ENCODE measurements at regions not wholly inside any gene's neighbourhood (a gene's known extent, or its start where the extent isn't known, plus 50 kb on each side); places are given as distances from the start of the nearest gene placed in this dataset.
A peak's percentile ranks its signal among the peaks of the same experiment; 100 is the strongest.

- in situ Hi-C loops (cut with HindIII; ENCODE audit: low pct_unique_long_range_greater_than_20kb, low sequenced_read_pairs) = no loop called here
- DNase-seq (ENCODE audit: low read depth) = no peak
Observed at GRCh38 chr4:185862340-185862739, 50.3 kb upstream of the SORBS2 start.

GRCh38 chr4:185863946-185864345, 52.0 kb upstream of the SORBS2 start:
- no peak for DNase-seq (ENCODE audit: low read depth)
- in situ Hi-C loops (cut with HindIII; ENCODE audit: low pct_unique_long_range_greater_than_20kb, low sequenced_read_pairs) = no loop called here

- in situ Hi-C loops (cut with HindIII; ENCODE audit: low pct_unique_long_range_greater_than_20kb, low sequenced_read_pairs) = no loop called here
- no peak for DNase-seq (ENCODE audit: low read depth)
Observed at GRCh38 chr4:185865901-185866328, 53.9 kb upstream of the SORBS2 start.

- no peak for DNase-seq (ENCODE audit: low read depth)
- in situ Hi-C loops (cut with HindIII; ENCODE audit: low pct_unique_long_range_greater_than_20kb, low sequenced_read_pairs) = no loop called here
Observed at GRCh38 chr4:185867770-185868169, 55.8 kb upstream of the SORBS2 start.

GRCh38 chr4:185868983-185869382, 57.0 kb upstream of the SORBS2 start:
- in situ Hi-C loops (cut with HindIII; ENCODE audit: low pct_unique_long_range_greater_than_20kb, low sequenced_read_pairs) = no loop called here
- peak; percentile 25 for DNase-seq (ENCODE audit: low read depth)

GRCh38 chr4:185869427-185869826, 57.4 kb upstream of the SORBS2 start:
- in situ Hi-C loops (cut with HindIII; ENCODE audit: low pct_unique_long_range_greater_than_20kb, low sequenced_read_pairs) = no loop called here
- no peak for DNase-seq (ENCODE audit: low read depth)

- in situ Hi-C loops (cut with HindIII; ENCODE audit: low pct_unique_long_range_greater_than_20kb, low sequenced_read_pairs) = no loop called here
- DNase-seq (ENCODE audit: low read depth) = no peak
Observed at GRCh38 chr4:185870366-185870765, 58.4 kb upstream of the SORBS2 start.

GRCh38 chr4:185872747-185873380, 60.9 kb upstream of the SORBS2 start:
- in situ Hi-C loops (cut with HindIII; ENCODE audit: low pct_unique_long_range_greater_than_20kb, low sequenced_read_pairs) = no loop called here
- DNase-seq (ENCODE audit: low read depth) = no peak

GRCh38 chr4:185874516-185875230, 62.7 kb upstream of the SORBS2 start:
- in situ Hi-C loops (cut with HindIII; ENCODE audit: low pct_unique_long_range_greater_than_20kb, low sequenced_read_pairs) = no loop called here
- peak; percentile 12 for DNase-seq (ENCODE audit: low read depth)

GRCh38 chr4:185875316-185875907, 63.4 kb upstream of the SORBS2 start:
- in situ Hi-C loops (cut with HindIII; ENCODE audit: low pct_unique_long_range_greater_than_20kb, low sequenced_read_pairs) = no loop called here
- DNase-seq (ENCODE audit: low read depth) = no peak

GRCh38 chr4:185878633-185879032, 66.6 kb upstream of the SORBS2 start:
- DNase-seq (ENCODE audit: low read depth) = no peak
- in situ Hi-C loops (cut with HindIII; ENCODE audit: low pct_unique_long_range_greater_than_20kb, low sequenced_read_pairs) = no loop called here

GRCh38 chr4:185879666-185880312, 67.8 kb upstream of the SORBS2 start:
- DNase-seq (ENCODE audit: low read depth) = no peak
- in situ Hi-C loops (cut with HindIII; ENCODE audit: low pct_unique_long_range_greater_than_20kb, low sequenced_read_pairs) = no loop called here

- in situ Hi-C loops (cut with HindIII; ENCODE audit: low pct_unique_long_range_greater_than_20kb, low sequenced_read_pairs) = no loop called here
- DNase-seq (ENCODE audit: low read depth) = no peak
Observed at GRCh38 chr4:185880571-185880970, 68.6 kb upstream of the SORBS2 start.

- no peak for DNase-seq (ENCODE audit: low read depth)
- in situ Hi-C loops (cut with HindIII; ENCODE audit: low pct_unique_long_range_greater_than_20kb, low sequenced_read_pairs) = no loop called here
Observed at GRCh38 chr4:185881430-185881829, 69.4 kb upstream of the SORBS2 start.

GRCh38 chr4:185883591-185883990, 71.6 kb upstream of the SORBS2 start:
- DNase-seq (ENCODE audit: low read depth) = no peak
- in situ Hi-C loops (cut with HindIII; ENCODE audit: low pct_unique_long_range_greater_than_20kb, low sequenced_read_pairs) = no loop called here

GRCh38 chr4:185885075-185885474, 73.1 kb upstream of the SORBS2 start:
- no peak for DNase-seq (ENCODE audit: low read depth)
- in situ Hi-C loops (cut with HindIII; ENCODE audit: low pct_unique_long_range_greater_than_20kb, low sequenced_read_pairs) = no loop called here

GRCh38 chr4:185885604-185886003, 73.6 kb upstream of the SORBS2 start:
- in situ Hi-C loops (cut with HindIII; ENCODE audit: low pct_unique_long_range_greater_than_20kb, low sequenced_read_pairs) = no loop called here
- no peak for DNase-seq (ENCODE audit: low read depth)

- in situ Hi-C loops (cut with HindIII; ENCODE audit: low pct_unique_long_range_greater_than_20kb, low sequenced_read_pairs) = no loop called here
- no peak for DNase-seq (ENCODE audit: low read depth)
Observed at GRCh38 chr4:185886832-185887524, 75.0 kb upstream of the SORBS2 start.

GRCh38 chr4:185888676-185889075, 76.7 kb upstream of the SORBS2 start:
- in situ Hi-C loops (cut with HindIII; ENCODE audit: low pct_unique_long_range_greater_than_20kb, low sequenced_read_pairs) = no loop called here
- DNase-seq (ENCODE audit: low read depth) = no peak

Data from Caki2 (cell line).